Stimulated activated effector memory CD8-positive, alpha-beta T cell treated with anti-CD3 and anti-CD28 coated beads, Interleukin-12 subunit alpha, Interleukin-12 subunit beta, amount 100 ng/mL, for 72 hours (primary cell): ENCODE measurements at regions not wholly inside any gene's neighbourhood (a gene's known extent, or its start where the extent isn't known, plus 50 kb on each side); places are given as distances from the start of the nearest gene placed in this dataset.
"Not testable (repeated sequence)": the region's sequence is repeated elsewhere in the genome, so short reads cannot be mapped to it uniquely, and the experiment has no call there.

ENCODE experiments used
- ATAC-seq: fragments of 150-1000 bp; cut with Tn5 transposase; 2 replicates; pipeline ENCODE4 v1.10.0; 2021
- DNase-seq, 2 donors: peaks; one replicate each; pipeline ENCODE4 v3.0.0; 2021 to 2022; ENCODE audit warnings: low spot score in 2 of 2
- H3K27ac Mint-ChIP-seq: one replicate; pipeline ENCODE4 v1.8.0; 2022; ENCODE audit warnings: mild to moderate bottlenecking, mixed read lengths
- H3K36me3 Mint-ChIP-seq: one replicate; pipeline ENCODE4 v1.8.0; 2022; ENCODE audit warnings: mild to moderate bottlenecking, mixed read lengths
- H3K4me1 Mint-ChIP-seq: one replicate; pipeline ENCODE4 v1.8.0; 2022; ENCODE audit warnings: mixed read lengths
- H3K4me3 Mint-ChIP-seq: one replicate; pipeline ENCODE4 v1.8.0; 2022; ENCODE audit warnings: mild to moderate bottlenecking, mixed read lengths
- H3K9me3 Mint-ChIP-seq: one replicate; pipeline ENCODE4 v1.8.0; 2022; ENCODE audit warnings: mixed read lengths

- ATAC-seq (no peak), DNase-seq (no peak)
- H3K27ac Mint-ChIP-seq: no peak overlapping the region
- no peaks in the 10 kb centered on the region for H3K4me1 Mint-ChIP-seq
- H3K9me3 Mint-ChIP-seq: no peaks in the 10 kb centered on the region
- no peaks in the 10 kb centered on the region for H3K36me3 Mint-ChIP-seq
- H3K4me3 Mint-ChIP-seq: no peak overlapping the region
Observed at GRCh38 chr20:5492937-5493336, 117.9 kb downstream of the GPCPD1 start.

GRCh38 chr20:5491455-5491854, 119.4 kb downstream of the GPCPD1 start:
- Mint-ChIP-seq H3K9me3 (no peaks in the 10 kb centered on the region), H3K4me1 (peaks cover 8% of the 10 kb centered on the region), H3K27ac (no peak overlapping the region), H3K4me3 (no peak overlapping the region), H3K36me3 (no peaks in the 10 kb centered on the region)
- ATAC-seq (no peak), DNase-seq (no peak)

GRCh38 chr20:5489601-5490000, 121.2 kb downstream of the GPCPD1 start:
- H3K4me3 Mint-ChIP-seq: no peak overlapping the region
- ATAC-seq (no peak), DNase-seq (no peak)
- H3K9me3 Mint-ChIP-seq: no peaks in the 10 kb centered on the region
- no peak overlapping the region for H3K27ac Mint-ChIP-seq
- peaks cover 15% of the 10 kb centered on the region for H3K4me1 Mint-ChIP-seq
- H3K36me3 Mint-ChIP-seq: no peaks in the 10 kb centered on the region

- Mint-ChIP-seq H3K4me3 (no peak overlapping the region), H3K27ac (no peak overlapping the region), H3K36me3 (no peaks in the 10 kb centered on the region), H3K4me1 (peaks cover 15% of the 10 kb centered on the region), H3K9me3 (no peaks in the 10 kb centered on the region)
- DNase-seq (no peak), ATAC-seq (no peak)
Observed at GRCh38 chr20:5488823-5489222, 122.0 kb downstream of the GPCPD1 start.

- Mint-ChIP-seq H3K27ac (peak overlapping the region; percentile 41), H3K4me3 (no peak overlapping the region), H3K36me3 (no peaks in the 10 kb centered on the region), H3K4me1 (peaks cover 15% of the 10 kb centered on the region), H3K9me3 (no peaks in the 10 kb centered on the region)
- ATAC-seq: peak; percentile 20
- DNase-seq: no peak
Observed at GRCh38 chr20:5486377-5487054, 124.3 kb downstream of the GPCPD1 start.

GRCh38 chr20:5484926-5485325, 125.9 kb downstream of the GPCPD1 start:
- H3K4me3 Mint-ChIP-seq: no peak overlapping the region
- ATAC-seq (no peak), DNase-seq (no peak)
- no peak overlapping the region for H3K27ac Mint-ChIP-seq
- no peaks in the 10 kb centered on the region for H3K36me3 Mint-ChIP-seq
- H3K4me1 Mint-ChIP-seq: peaks cover 15% of the 10 kb centered on the region
- H3K9me3 Mint-ChIP-seq: no peaks in the 10 kb centered on the region

GRCh38 chr20:5484346-5484745, 126.5 kb downstream of the GPCPD1 start:
- no peak for ATAC-seq
- H3K4me1 Mint-ChIP-seq: peaks cover 15% of the 10 kb centered on the region
- no peak for DNase-seq
- H3K36me3 Mint-ChIP-seq: no peaks in the 10 kb centered on the region
- no peaks in the 10 kb centered on the region for H3K9me3 Mint-ChIP-seq
- H3K4me3 Mint-ChIP-seq: no peak overlapping the region
- no peak overlapping the region for H3K27ac Mint-ChIP-seq

- Mint-ChIP-seq H3K27ac (no peak overlapping the region), H3K9me3 (no peaks in the 10 kb centered on the region), H3K36me3 (no peaks in the 10 kb centered on the region), H3K4me3 (no peak overlapping the region), H3K4me1 (peaks cover 15% of the 10 kb centered on the region)
- DNase-seq (no peak), ATAC-seq (no peak)
Observed at GRCh38 chr20:5482791-5483190, 128.0 kb downstream of the GPCPD1 start.

GRCh38 chr20:5481872-5482271, 128.9 kb downstream of the GPCPD1 start:
- ATAC-seq: no peak
- Mint-ChIP-seq H3K36me3 (no peaks in the 10 kb centered on the region), H3K27ac (no peak overlapping the region), H3K4me1 (peaks cover 11% of the 10 kb centered on the region), H3K9me3 (no peaks in the 10 kb centered on the region), H3K4me3 (no peak overlapping the region)
- DNase-seq: no peak

GRCh38 chr20:5480824-5481600, 129.8 kb downstream of the GPCPD1 start:
- Mint-ChIP-seq H3K36me3 (no peaks in the 10 kb centered on the region), H3K9me3 (no peaks in the 10 kb centered on the region), H3K4me1 (peaks cover 3% of the 10 kb centered on the region), H3K27ac (no peak overlapping the region), H3K4me3 (no peak overlapping the region)
- DNase-seq: no peak
- no peak for ATAC-seq

- H3K4me3 Mint-ChIP-seq: no peak overlapping the region
- H3K9me3 Mint-ChIP-seq: no peaks in the 10 kb centered on the region
- no peaks in the 10 kb centered on the region for H3K4me1 Mint-ChIP-seq
- peaks cover 4% of the 10 kb centered on the region for H3K36me3 Mint-ChIP-seq
- ATAC-seq (no peak), DNase-seq (no peak)
- no peak overlapping the region for H3K27ac Mint-ChIP-seq
Observed at GRCh38 chr20:5474646-5475550, 135.9 kb downstream of the GPCPD1 start.

GRCh38 chr20:5471866-5472265, 138.9 kb downstream of the GPCPD1 start:
- not testable (repeated sequence) for H3K9me3 Mint-ChIP-seq, DNase-seq, H3K4me1 Mint-ChIP-seq, H3K36me3 Mint-ChIP-seq, ATAC-seq, H3K27ac Mint-ChIP-seq, H3K4me3 Mint-ChIP-seq

- peaks cover 4% of the 10 kb centered on the region for H3K36me3 Mint-ChIP-seq
- no peaks in the 10 kb centered on the region for H3K4me1 Mint-ChIP-seq
- no peaks in the 10 kb centered on the region for H3K9me3 Mint-ChIP-seq
- no peak for DNase-seq
- ATAC-seq: no peak
- H3K27ac Mint-ChIP-seq: no peak overlapping the region
- no peak overlapping the region for H3K4me3 Mint-ChIP-seq
Observed at GRCh38 chr20:5471368-5471767, 139.4 kb downstream of the GPCPD1 start.

GRCh38 chr20:5470943-5471342, 139.9 kb downstream of the GPCPD1 start:
- no peak overlapping the region for H3K27ac Mint-ChIP-seq
- no peak overlapping the region for H3K4me3 Mint-ChIP-seq
- ATAC-seq: no peak
- no peaks in the 10 kb centered on the region for H3K4me1 Mint-ChIP-seq
- H3K9me3 Mint-ChIP-seq: no peaks in the 10 kb centered on the region
- peaks cover 4% of the 10 kb centered on the region for H3K36me3 Mint-ChIP-seq
- no peak for DNase-seq

GRCh38 chr20:5470458-5470857, 140.3 kb downstream of the GPCPD1 start:
- Mint-ChIP-seq H3K4me1 (no peaks in the 10 kb centered on the region), H3K9me3 (no peaks in the 10 kb centered on the region), H3K36me3 (peaks cover 4% of the 10 kb centered on the region), H3K4me3 (no peak overlapping the region), H3K27ac (no peak overlapping the region)
- ATAC-seq (no peak), DNase-seq (no peak)
